Spleen (tissue), 11 donors: ENCODE measurements at regions not wholly inside any gene's neighbourhood (a gene's known extent, or its start where the extent isn't known, plus 50 kb on each side); places are given as distances from the start of the nearest gene placed in this dataset.

Experiments
- DNase-seq: peaks from one replicate; pipeline ENCODE4 v3.0.0-alpha.2; 2020
- H3K27ac ChIP-seq, 8 donors: fragments of 200-600 bp; sonication (generic) in 7 of 8; 1 replicate in 4 of 8; 2 replicates in 4 of 8; pipeline versions ENCODE4 v1.5.0 to v1.8.0; 2016 to 2021; ENCODE audit warnings: inconsistent platforms in 4 of 8, mild to moderate bottlenecking in 4 of 8, moderate library complexity in 1 of 8
- H3K27me3 ChIP-seq, 7 donors: fragments of 200-600 bp; sonication (generic) in 6 of 7; replicated peaks in 1 of 7; 1 replicate in 4 of 7; 2 replicates in 3 of 7; pipeline versions ENCODE4 v1.5.0 to v1.8.0; 2016 to 2021; ENCODE audit warnings: inconsistent platforms in 3 of 7, mild to moderate bottlenecking in 1 of 7
- H3K36me3 ChIP-seq, 6 donors: fragments of 200-600 bp; sonication (generic) in 5 of 6; 1 replicate in 4 of 6; 2 replicates in 2 of 6; pipeline versions ENCODE4 v1.5.0 to v1.8.0; 2016 to 2021; ENCODE audit warnings: inconsistent platforms in 2 of 6
- H3K4me1 ChIP-seq, 6 donors: fragments of 200-600 bp; sonication (generic) in 5 of 6; 1 replicate in 3 of 6; 2 replicates in 3 of 6; pipeline versions ENCODE4 v1.5.0 to v1.8.0; 2016 to 2021; ENCODE audit warnings: inconsistent platforms in 3 of 6
- H3K4me3 ChIP-seq, 8 donors: fragments of 200-600 bp; sonication (generic) in 7 of 8; 1 replicate in 4 of 8; 2 replicates in 4 of 8; pipeline versions ENCODE4 v1.5.0 to v1.8.0; 2016 to 2021; ENCODE audit warnings: inconsistent platforms in 4 of 8, mild to moderate bottlenecking in 4 of 8, moderate library complexity in 2 of 8
- H3K9me3 ChIP-seq, 8 donors: fragments of 200-600 bp; sonication (generic) in 7 of 8; 1 replicate in 4 of 8; 2 replicates in 4 of 8; pipeline versions ENCODE4 v1.5.0 to v1.8.0; 2016 to 2021; ENCODE audit warnings: inconsistent platforms in 4 of 8
- POLR2A ChIP-seq, 3 donors: fragments of 450-650 bp; IDR thresholded peaks; one replicate each; pipeline ENCODE4 v1.5.1; 2017; ENCODE audit warnings: antibody characterized with exemption in 3 of 3, mild to moderate bottlenecking in 1 of 3
- POLR2AphosphoS5 ChIP-seq, 3 donors: sonication (generic); formaldehyde crosslinking; IDR thresholded peaks; one replicate each; pipeline ENCODE4 v1.5.1; 2017; ENCODE audit warnings: antibody characterized with exemption in 3 of 3
- WGBS, 5 donors: extraction: QIAGEN DNeasy Blood & Tissue Kit in 3 of 5; methylation state at CpG; one replicate each; pipeline versions ENCODE4 v1.1.5 to v1.1.7; 2013 to 2018; 5-methylcytosine and 5-hydroxymethylcytosine counted together
- intact Hi-C: fragments of 100-400 bp; cut with DNase I; formaldehyde crosslinking; loops from one replicate; pipeline ENCODE4 v1.15.0; 2023; ENCODE audit warnings: low total_unique reads
- TF ChIP-seq, protein P1 (sequence below), 11 experiments: fragments of 200-600 bp in 7 of 11; fragments of 450-650 bp in 4 of 11; sonication (generic) in 4 of 11; IDR thresholded peaks in 8 of 11; conservative IDR thresholded peaks in 3 of 11; 1 replicate in 7 of 11; 2 replicates in 4 of 11; pipeline versions ENCODE4 v1.4.0 to v1.8.0; 2016 to 2021; ENCODE audit warnings: antibody characterized with exemption in 11 of 11, inconsistent platforms in 4 of 11, mild to moderate bottlenecking in 1 of 11
- donor health status: healthy with polysubstance abuse.
- donor health status: DM: no; HTN: no; CAD: no; lungs with moderate emphysema.
- donor health status: DM: no; HTN: no; CAD: no.
- donor health status: Bipolar disorder and iron deficiency.
- donor health status: healthy.
- donor health status: DM: no; HTN: no; CAD: no.
- donor health status: DM: yes; HTN: yes; CAD: no.

DNA sequence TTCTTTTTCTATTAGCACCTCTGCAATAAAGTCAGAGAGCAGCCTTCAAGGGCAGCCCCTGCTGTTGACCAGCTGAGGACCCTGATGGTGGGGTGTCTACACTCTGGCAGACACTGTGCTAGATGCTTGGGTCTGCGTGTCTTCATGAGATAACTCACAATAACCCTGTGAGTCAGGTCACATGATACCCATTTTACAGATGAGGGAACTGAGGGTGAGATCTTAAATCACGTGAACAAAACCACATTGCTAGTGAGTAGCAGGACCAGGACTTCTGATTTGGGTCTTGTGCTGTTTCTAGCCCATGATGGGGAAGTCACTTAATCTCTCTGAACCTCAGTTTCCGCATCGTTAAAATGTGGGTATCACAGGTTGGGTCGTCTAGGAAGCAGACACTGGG lies 118.5 kb upstream of the LIPC start:
- Histone ChIP-seq H3K9me3 (no peaks in the 10 kb centered on the region), H3K4me1 (peaks cover 11 to 32% (median 21%) of the 10 kb centered on the region in 6 donors), H3K27me3 (no peaks in the 10 kb centered on the region), H3K4me3 (no peak overlapping the region), H3K36me3 (no peaks in the 10 kb centered on the region), H3K27ac (peak overlapping the region in 2 of 8 donors; percentile 8 to 19)
- DNase-seq = no peak
- WGBS, 5 donors = 74 to 93% (median 81%) methylated on average over 5 of the region's 5 CpGs
- TF ChIP-seq, protein P1, sequence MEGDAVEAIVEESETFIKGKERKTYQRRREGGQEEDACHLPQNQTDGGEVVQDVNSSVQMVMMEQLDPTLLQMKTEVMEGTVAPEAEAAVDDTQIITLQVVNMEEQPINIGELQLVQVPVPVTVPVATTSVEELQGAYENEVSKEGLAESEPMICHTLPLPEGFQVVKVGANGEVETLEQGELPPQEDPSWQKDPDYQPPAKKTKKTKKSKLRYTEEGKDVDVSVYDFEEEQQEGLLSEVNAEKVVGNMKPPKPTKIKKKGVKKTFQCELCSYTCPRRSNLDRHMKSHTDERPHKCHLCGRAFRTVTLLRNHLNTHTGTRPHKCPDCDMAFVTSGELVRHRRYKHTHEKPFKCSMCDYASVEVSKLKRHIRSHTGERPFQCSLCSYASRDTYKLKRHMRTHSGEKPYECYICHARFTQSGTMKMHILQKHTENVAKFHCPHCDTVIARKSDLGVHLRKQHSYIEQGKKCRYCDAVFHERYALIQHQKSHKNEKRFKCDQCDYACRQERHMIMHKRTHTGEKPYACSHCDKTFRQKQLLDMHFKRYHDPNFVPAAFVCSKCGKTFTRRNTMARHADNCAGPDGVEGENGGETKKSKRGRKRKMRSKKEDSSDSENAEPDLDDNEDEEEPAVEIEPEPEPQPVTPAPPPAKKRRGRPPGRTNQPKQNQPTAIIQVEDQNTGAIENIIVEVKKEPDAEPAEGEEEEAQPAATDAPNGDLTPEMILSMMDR (IDR thresholded peaks at IDR 0.05 in 8 of 11, conservative IDR thresholded peaks at IDR 0.05 in 3 of 11) = no peak
- TF ChIP-seq POLR2A (IDR thresholded peaks at IDR 0.05) = no peak
- TF ChIP-seq POLR2AphosphoS5 (IDR thresholded peaks at IDR 0.05) = no peak
- intact Hi-C loops = no loop called here

DNA sequence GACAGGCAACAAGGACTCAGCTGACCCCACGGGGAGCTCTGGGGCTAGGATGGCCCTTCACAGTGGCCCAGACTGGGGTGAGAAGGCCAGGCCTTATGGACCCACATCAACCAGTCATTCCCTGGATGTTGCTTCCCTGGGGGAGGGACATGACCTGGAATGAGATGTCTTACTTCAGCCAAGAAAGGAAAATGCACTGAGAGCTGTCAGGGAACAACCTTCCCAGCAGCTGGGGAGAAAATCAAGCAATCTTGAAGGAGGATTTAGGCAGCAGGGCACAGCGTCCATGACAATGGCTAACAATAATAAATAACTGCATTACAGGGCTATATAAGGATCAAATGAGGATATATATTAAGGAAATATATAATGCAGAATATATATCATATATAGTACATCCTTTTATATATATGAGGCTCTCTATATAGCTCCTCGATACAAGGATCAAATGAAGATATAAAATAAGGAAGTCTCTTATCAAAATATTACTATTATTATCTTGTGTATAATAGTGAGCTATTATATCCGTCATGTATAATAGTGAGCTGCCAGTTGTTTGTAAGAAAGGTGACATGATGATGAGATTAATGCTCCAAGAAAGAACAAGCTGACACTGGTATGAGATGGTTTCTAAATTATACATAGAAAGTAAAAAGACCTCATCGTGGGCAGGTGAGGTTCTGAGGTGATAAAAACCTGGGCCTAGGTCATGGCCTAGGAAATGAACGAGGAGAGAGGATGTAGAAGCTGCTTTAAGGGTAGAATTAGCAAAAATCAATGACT lies 117.8 kb upstream of the LIPC start:
- no peaks in the 10 kb centered on the region for H3K9me3 ChIP-seq
- peaks cover 11 to 32% (median 21%) of the 10 kb centered on the region in 6 donors for H3K4me1 ChIP-seq
- 61 to 63% (median 62%) methylated on average over 6 of the region's 6 CpGs for WGBS, 5 donors
- no peak for TF ChIP-seq POLR2AphosphoS5 (IDR thresholded peaks at IDR 0.05)
- TF ChIP-seq, protein P1 (IDR thresholded peaks at IDR 0.05 in 8 of 11, conservative IDR thresholded peaks at IDR 0.05 in 3 of 11) = no peak
- H3K27me3 ChIP-seq = no peaks in the 10 kb centered on the region
- no peak overlapping the region for H3K4me3 ChIP-seq
- no peaks in the 10 kb centered on the region for H3K36me3 ChIP-seq
- intact Hi-C loops = no loop called here
- no peak for DNase-seq
- H3K27ac ChIP-seq = peak overlapping the region in 5 of 8 donors; percentile 53 to 80 (median 57)

DNA sequence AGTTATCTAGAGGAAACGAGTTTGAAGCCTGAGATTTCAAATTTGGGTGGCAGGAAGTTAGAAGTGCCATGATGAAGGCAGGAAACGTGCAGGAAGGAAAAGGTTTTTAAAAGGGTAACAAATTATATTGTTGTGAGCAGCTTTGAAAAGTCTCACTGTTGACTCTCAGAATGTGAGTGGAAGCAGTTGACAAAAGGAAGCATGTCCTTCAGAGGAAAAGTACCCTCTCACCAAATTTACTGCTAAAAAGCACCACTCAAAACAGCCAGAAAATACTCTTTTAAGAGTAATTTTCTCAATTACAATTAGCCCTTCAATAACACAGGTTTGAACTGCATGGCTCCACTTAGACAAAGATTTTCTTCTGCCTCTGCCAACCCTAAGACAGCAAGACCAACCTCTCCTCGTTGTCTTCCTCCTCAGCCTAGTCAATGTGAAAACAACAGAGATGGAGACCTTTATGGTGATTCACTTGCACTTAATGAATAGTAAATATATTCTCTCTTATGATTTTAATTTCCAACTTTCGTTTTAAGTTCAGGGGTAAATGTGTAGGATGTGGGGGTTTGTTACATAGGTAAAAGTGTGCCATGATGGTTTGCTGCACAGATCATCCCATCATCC lies 117.1 kb upstream of the LIPC start:
- peak overlapping the region in 6 of 8 donors; percentile 53 to 80 (median 60) for H3K27ac ChIP-seq
- no peaks in the 10 kb centered on the region for H3K9me3 ChIP-seq
- peaks cover 11 to 32% (median 21%) of the 10 kb centered on the region in 6 donors for H3K4me1 ChIP-seq
- 17 to 28% (median 22%) methylated on average over 4 of the region's 4 CpGs for WGBS, 5 donors
- no peak for DNase-seq
- no peaks in the 10 kb centered on the region for H3K27me3 ChIP-seq
- intact Hi-C loops = no loop called here
- TF ChIP-seq, protein P1 (IDR thresholded peaks at IDR 0.05 in 8 of 11, conservative IDR thresholded peaks at IDR 0.05 in 3 of 11) = no peak
- no peak for TF ChIP-seq POLR2A (IDR thresholded peaks at IDR 0.05)
- no peak for TF ChIP-seq POLR2AphosphoS5 (IDR thresholded peaks at IDR 0.05)
- H3K36me3 ChIP-seq = no peaks in the 10 kb centered on the region
- no peak overlapping the region for H3K4me3 ChIP-seq

DNA sequence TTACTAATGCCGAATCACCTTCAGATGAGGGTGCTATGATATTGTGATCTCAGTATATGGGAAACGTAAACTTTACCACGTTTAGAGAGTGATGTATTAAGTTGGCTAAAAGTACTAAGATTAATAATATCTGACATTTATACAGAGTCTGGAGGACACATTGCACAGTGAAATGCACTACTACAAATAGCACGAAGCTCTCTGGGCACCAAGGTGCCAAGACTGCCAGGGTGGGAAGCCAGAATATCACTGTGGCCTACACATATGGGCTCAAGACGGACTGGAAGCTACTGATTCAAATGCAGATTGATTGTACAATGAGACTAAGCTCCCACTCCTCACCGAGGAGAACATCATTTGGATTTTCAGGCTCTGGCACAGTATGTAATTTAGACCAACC lies 113.3 kb upstream of the LIPC start:
- Histone ChIP-seq H3K27me3 (no peaks in the 10 kb centered on the region), H3K9me3 (peaks cover 0 to 5% (median 0%) of the 10 kb centered on the region in 8 donors), H3K36me3 (no peaks in the 10 kb centered on the region), H3K27ac (no peak overlapping the region), H3K4me1 (peaks cover 11 to 20% (median 16%) of the 10 kb centered on the region in 6 donors), H3K4me3 (no peak overlapping the region)
- TF ChIP-seq, protein P1 (IDR thresholded peaks at IDR 0.05 in 8 of 11, conservative IDR thresholded peaks at IDR 0.05 in 3 of 11) = no peak
- TF ChIP-seq POLR2AphosphoS5 (IDR thresholded peaks at IDR 0.05) (no peak), POLR2A (IDR thresholded peaks at IDR 0.05) (no peak)
- DNase-seq = no peak
- intact Hi-C loops = no loop called here
- WGBS, 5 donors = 86 to 96% (median 93%) methylated on average over 6 of the region's 6 CpGs
